BE2C (cell line): ENCODE measurements at regions not wholly inside any gene's neighbourhood (a gene's known extent, or its start where the extent isn't known, plus 50 kb on each side); places are given as distances from the start of the nearest gene placed in this dataset.
"Not testable (repeated sequence)": the region's sequence is repeated elsewhere in the genome, so short reads cannot be mapped to it uniquely, and the experiment has no call there.

Experiments used
- DNase-seq: peaks from one replicate; pipeline ENCODE4 v3.0.0-alpha.2; 2020
- H3K27me3 ChIP-seq: fragments of 250-450 bp; sonication (Bioruptor Pico); 2 replicates; pipeline ENCODE4 v1.5.1; 2020; ENCODE audit warnings: mild to moderate bottlenecking
- H3K36me3 ChIP-seq: fragments of 250-450 bp; sonication (Bioruptor Pico); 2 replicates; pipeline ENCODE4 v1.5.1; 2020; ENCODE audit warnings: mild to moderate bottlenecking
- H3K4me1 ChIP-seq: fragments of 250-450 bp; sonication (Bioruptor Pico); 2 replicates; pipeline ENCODE4 v1.5.1; 2020
- H3K4me3 ChIP-seq: 2 replicates; pipeline ENCODE4 v1.5.1; 2011; ENCODE audit warnings: low read depth, low read length
- H3K9me3 ChIP-seq: fragments of 250-450 bp; sonication (Bioruptor Pico); 2 replicates; pipeline ENCODE4 v1.5.1; 2020
- CTCF ChIP-seq: IDR thresholded peaks from 2 replicates; pipeline ENCODE4 v1.5.1; 2012; ENCODE audit warnings: mild to moderate bottlenecking, low read depth, low read length

DNA sequence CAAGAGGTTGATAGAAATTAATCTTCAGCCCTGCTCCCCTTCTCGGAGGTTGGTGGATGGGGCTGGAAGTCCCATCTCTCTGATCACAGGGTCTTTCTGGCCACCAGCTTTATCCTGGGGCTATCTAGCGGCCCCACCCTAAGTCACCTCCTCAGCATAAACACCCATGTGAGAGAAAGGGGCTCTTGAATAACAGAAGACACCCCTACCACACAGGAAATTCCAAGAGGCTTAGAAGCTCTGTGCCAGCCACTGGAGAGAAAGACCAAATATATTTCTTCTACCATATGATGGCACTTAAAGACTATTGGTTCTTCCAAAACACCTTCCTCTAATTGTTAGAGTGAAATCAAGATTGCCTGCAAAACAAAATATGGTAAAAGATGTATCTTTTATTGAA lies 219.7 kb downstream of the VAPA start:
- H3K27me3 ChIP-seq = peaks cover 8% of the 10 kb centered on the region
- no peak for DNase-seq
- H3K36me3 ChIP-seq = no peaks in the 10 kb centered on the region
- H3K4me1 ChIP-seq = no peaks in the 10 kb centered on the region
- H3K4me3 ChIP-seq = no peak overlapping the region
- H3K9me3 ChIP-seq = no peaks in the 10 kb centered on the region
- no peak for TF ChIP-seq CTCF

DNA sequence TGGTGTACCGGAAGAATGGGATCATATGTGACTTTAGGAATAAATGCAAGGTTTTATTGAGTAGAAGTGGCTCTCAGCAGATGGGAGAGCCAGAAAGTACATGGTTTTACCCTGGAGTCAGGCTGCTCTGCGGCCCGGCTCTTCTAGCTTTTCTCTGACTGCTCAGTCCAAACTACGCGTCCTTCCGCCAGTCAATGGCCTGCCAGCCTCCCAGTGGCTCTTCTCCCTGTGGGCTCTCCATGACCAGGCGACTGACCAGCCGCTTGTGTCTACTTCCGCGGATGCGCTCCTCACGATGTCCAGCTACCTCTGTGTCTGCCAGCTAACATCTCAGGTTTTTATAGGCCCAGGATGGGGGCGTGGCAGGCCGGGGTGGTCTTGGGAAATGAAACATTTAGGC lies 220.4 kb downstream of the VAPA start:
- Histone ChIP-seq H3K36me3 (no peaks in the 10 kb centered on the region), H3K9me3 (no peaks in the 10 kb centered on the region), H3K4me1 (no peaks in the 10 kb centered on the region), H3K27me3 (peaks cover 8% of the 10 kb centered on the region), H3K4me3 (no peak overlapping the region)
- no peak for TF ChIP-seq CTCF
- DNase-seq = no peak

- not testable (repeated sequence) for H3K4me3 ChIP-seq, H3K4me1 ChIP-seq, H3K9me3 ChIP-seq, H3K27me3 ChIP-seq, DNase-seq, H3K36me3 ChIP-seq
These were observed 220.9 kb downstream of the VAPA start for GRCh38 chr18:10134749-10135148.

DNA sequence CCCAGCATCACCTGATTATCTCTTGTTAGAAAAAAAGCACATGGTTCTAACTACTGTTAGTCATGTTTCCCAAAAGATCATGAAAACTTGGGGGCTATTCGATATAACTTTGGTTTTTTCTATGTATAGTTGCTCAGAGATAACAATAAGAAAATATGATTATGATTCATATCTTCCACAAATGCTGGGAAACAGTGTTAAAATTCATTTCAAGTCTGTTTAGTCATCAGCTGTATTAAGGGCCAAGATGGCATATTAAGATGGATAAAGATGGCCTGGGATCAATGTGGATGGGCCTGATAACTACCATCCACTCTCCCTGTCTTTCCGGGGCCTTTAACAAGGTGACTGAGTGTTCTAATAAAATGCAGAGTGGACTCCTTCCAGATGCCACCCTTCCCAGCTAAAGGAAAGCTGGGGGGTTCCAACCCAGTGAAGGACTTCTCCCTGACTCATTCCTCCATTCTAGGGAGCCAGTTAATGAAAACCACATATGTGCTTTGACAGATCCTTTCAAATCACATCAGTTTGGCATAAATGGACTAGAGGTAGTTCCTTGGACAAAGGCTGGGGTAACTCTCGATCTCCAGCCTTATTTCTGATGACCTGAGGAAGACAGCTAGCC lies 221.6 kb downstream of the VAPA start:
- no peak for DNase-seq
- no peaks in the 10 kb centered on the region for H3K9me3 ChIP-seq
- no peak for TF ChIP-seq CTCF
- no peaks in the 10 kb centered on the region for H3K36me3 ChIP-seq
- H3K4me1 ChIP-seq = no peaks in the 10 kb centered on the region
- peaks cover 8% of the 10 kb centered on the region for H3K27me3 ChIP-seq
- H3K4me3 ChIP-seq = no peak overlapping the region

DNA sequence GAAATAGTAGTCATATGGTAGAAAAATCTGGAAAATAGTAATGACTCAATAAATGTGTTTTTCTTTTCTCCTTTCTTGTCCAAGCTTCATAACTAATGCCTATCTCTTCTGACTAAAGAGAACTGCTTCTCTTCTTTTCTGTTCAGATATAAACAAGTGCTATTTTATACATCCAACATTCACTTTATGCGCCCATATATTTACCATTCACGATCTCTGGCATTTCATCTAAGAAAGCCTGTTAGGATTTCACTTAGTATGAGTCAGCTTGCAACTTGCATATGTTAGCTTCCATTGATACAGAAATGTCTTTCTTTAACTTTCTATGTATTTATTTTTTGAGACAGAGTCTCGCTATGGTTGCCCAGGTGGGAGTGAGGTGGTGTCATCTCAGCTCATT lies 224.9 kb downstream of the VAPA start:
- no peak overlapping the region for H3K4me3 ChIP-seq
- H3K9me3 ChIP-seq = no peaks in the 10 kb centered on the region
- no peak for TF ChIP-seq CTCF
- H3K36me3 ChIP-seq = no peaks in the 10 kb centered on the region
- H3K4me1 ChIP-seq = no peaks in the 10 kb centered on the region
- H3K27me3 ChIP-seq = no peaks in the 10 kb centered on the region
- DNase-seq = no peak

GRCh38 chr18:10139783-10140410 lies 226.1 kb downstream of the VAPA start:
- H3K4me1 ChIP-seq = no peaks in the 10 kb centered on the region
- DNase-seq = no peak
- no peak for TF ChIP-seq CTCF
- H3K4me3 ChIP-seq = no peak overlapping the region
- H3K27me3 ChIP-seq = no peaks in the 10 kb centered on the region
- no peaks in the 10 kb centered on the region for H3K36me3 ChIP-seq
- H3K9me3 ChIP-seq = no peaks in the 10 kb centered on the region
